K562 (cell line): ENCODE measurements at regions not wholly inside any gene's neighbourhood (a gene's known extent, or its start where the extent isn't known, plus 50 kb on each side); places are given as distances from the start of the nearest gene placed in this dataset.

Source experiments
- ATAC-seq: fragments of 200-7000 bp; cut with Tn5 transposase; 3 replicates; pipeline ENCODE4 v1.9.1; 2020; ENCODE audit warnings: moderate library complexity
- BruUV-seq: library from RNA; stranded (reverse); fragments of 400-500 nt; replicated peaks from 2 replicates; lab custom pipeline; 2021; lab: Mats Ljungman, UMichigan
- CTCF ChIA-PET: fragments of 300-600 bp; formaldehyde crosslinking; extraction: SDS; loops from one replicate; lab custom pipeline; 2021; ENCODE audit warnings: low intra/inter-chr PET ratio; lab: Yijun Ruan, JAX
- POLR2A ChIA-PET: fragments of 300-600, 350-650 bp; sonication (Branson Sonifier 250); formaldehyde crosslinking; extraction: SDS; loops from one replicate; lab custom pipeline; 2021; ENCODE audit warnings: antibody characterized with exemption, inconsistent platforms; lab: Yijun Ruan, JAX
- DNase-seq, 4 experiments: peaks; one replicate each; pipeline versions ENCODE4 v3.0.0 to v3.0.0-alpha.2; 2011 to 2018; ENCODE audit warnings: low spot score in 3 of 4, mixed read lengths in 3 of 4; ENCODE audit errors: extremely low read depth in 1 of 4
- FAIRE-seq: peaks from 2 replicates; lab custom pipeline; 2011; peaks lifted over from hg19 to GRCh38; lab: Jason Lieb, UNC
- H2AFZ ChIP-seq: 2 replicates; pipeline ENCODE4 v1.6.0; 2011; ENCODE audit warnings: low read depth, low read length, control low read depth, inconsistent platforms
- H3K27ac ChIP-seq: fragments of 200-600 bp; 3 replicates; pipeline ENCODE4 v1.8.0; 2011; ENCODE audit warnings: low read depth, mild to moderate bottlenecking, control low read depth, inconsistent platforms, low read length, moderate library complexity, mixed read lengths; ENCODE audit errors: extremely low read depth
- H3K27me3 ChIP-seq, 2 experiments: fragments of 300-600 bp in 1 of 2; 2 replicates in 1 of 2; 3 replicates in 1 of 2; pipeline versions ENCODE4 v1.6.0 to v1.8.0; 2011; ENCODE audit warnings: inconsistent platforms in 2 of 2, low read length in 2 of 2, mild to moderate bottlenecking in 1 of 2, mixed read lengths in 1 of 2, moderate library complexity in 1 of 2; ENCODE audit not compliant: control insufficient read depth in 2 of 2, insufficient read depth in 2 of 2
- H3K36me3 ChIP-seq: fragments of 300-600 bp; 3 replicates; pipeline ENCODE4 v1.8.0; 2011; ENCODE audit warnings: mild to moderate bottlenecking, low read length, inconsistent platforms; ENCODE audit not compliant: control insufficient read depth, insufficient read depth
- H3K4me1 ChIP-seq, 2 experiments: fragments of 200-600 bp in 1 of 2; replicated peaks in 1 of 2; 2 replicates in 1 of 2; 3 replicates in 1 of 2; pipeline versions ENCODE4 v1.5.1 to v1.8.0; 2011; ENCODE audit warnings: inconsistent platforms in 2 of 2, low read length in 2 of 2, mild to moderate bottlenecking in 1 of 2, mixed read lengths in 1 of 2, moderate library complexity in 1 of 2; ENCODE audit not compliant: control insufficient read depth in 2 of 2, insufficient read depth in 2 of 2
- H3K4me2 ChIP-seq: 2 replicates; pipeline ENCODE4 v1.6.1; 2011; ENCODE audit warnings: low read length, control low read depth, inconsistent platforms, mixed read lengths; ENCODE audit not compliant: insufficient read depth
- H3K4me3 ChIP-seq: fragments of 200-600 bp; sonication (generic), shearing (Covaris generic); 2 replicates; pipeline ENCODE4 v1.5.1; 2016; ENCODE audit warnings: control low read depth, inconsistent platforms
- H3K79me2 ChIP-seq: fragments of 200-600 bp; 3 replicates; pipeline ENCODE4 v1.8.0; 2011; ENCODE audit warnings: low read length, inconsistent platforms; ENCODE audit not compliant: control insufficient read depth, insufficient read depth
- H3K9ac ChIP-seq, 2 experiments: 2 replicates each; pipeline versions ENCODE4 v1.6.0 to v1.6.1; 2011; ENCODE audit warnings: low read depth in 2 of 2, low read length in 2 of 2, control low read depth in 1 of 2, inconsistent platforms in 1 of 2, mild to moderate bottlenecking in 1 of 2, mixed read lengths in 1 of 2; ENCODE audit not compliant: insufficient read depth in 1 of 2
- H3K9me1 ChIP-seq: one replicate; pipeline ENCODE4 v1.6.0; 2011; ENCODE audit warnings: inconsistent platforms, mild to moderate bottlenecking, low read length, moderate library complexity; ENCODE audit not compliant: control insufficient read depth, insufficient read depth
- H3K9me3 ChIP-seq: replicated peaks from 2 replicates; pipeline ENCODE4 v1.5.1; 2011; ENCODE audit warnings: low read depth, low read length, inconsistent platforms; ENCODE audit not compliant: control insufficient read depth, insufficient read depth
- H4K20me1 ChIP-seq: replicated peaks from 2 replicates; pipeline ENCODE4 v1.6.1; 2011; ENCODE audit warnings: low read length, inconsistent platforms, mixed read lengths; ENCODE audit not compliant: control insufficient read depth, insufficient read depth
- DMBX1 ChIP-seq: fragments of 250-450 bp; sonication (Bioruptor Pico); IDR thresholded peaks from 2 replicates; pipeline ENCODE4 v1.8.0; 2022; ENCODE audit warnings: inconsistent platforms, mild to moderate bottlenecking, moderate library complexity, borderline replicate concordance
- ETS2 ChIP-seq: IDR thresholded peaks from 2 replicates; pipeline ENCODE4 v1.6.1; 2016; ENCODE audit warnings: borderline replicate concordance, missing genetic modification characterization, mild to moderate bottlenecking, moderate library complexity, missing compliant biosample characterization; ENCODE audit not compliant: poor library complexity, severe bottlenecking
- IFI16 ChIP-seq: fragments of 250-450 bp; sonication (Bioruptor Pico); IDR thresholded peaks from 2 replicates; pipeline ENCODE4 v2.1.2; 2022; ENCODE audit warnings: mild to moderate bottlenecking, inconsistent platforms
- ILK ChIP-seq: fragments of 450-650 bp; IDR thresholded peaks from 2 replicates; pipeline ENCODE4 v1.6.1; 2016; ENCODE audit warnings: missing genetic modification characterization, low read depth, mild to moderate bottlenecking, missing compliant biosample characterization, moderate library complexity, borderline replicate concordance
- MBD1 ChIP-seq: fragments of 250-450 bp; sonication (Bioruptor Pico); IDR thresholded peaks from 2 replicates; pipeline ENCODE4 v1.8.0; 2022; ENCODE audit warnings: inconsistent platforms
- MED1 ChIP-seq: sonication (generic); formaldehyde crosslinking; IDR thresholded peaks from 2 replicates; pipeline ENCODE4 v1.8.1; 2023; ENCODE audit warnings: missing genetic modification reagents, borderline replicate concordance
- NBN ChIP-seq: fragments of 450-650 bp; IDR thresholded peaks from 2 replicates; pipeline ENCODE4 v1.6.1; 2016; ENCODE audit warnings: low read depth, mild to moderate bottlenecking
- NFXL1 ChIP-seq: fragments of 450-650 bp; formaldehyde crosslinking; IDR thresholded peaks from 2 replicates; pipeline ENCODE4 v1.4.0; 2021; ENCODE audit warnings: mild to moderate bottlenecking
- NR2C1 ChIP-seq, 2 experiments: fragments of 450-650 bp; IDR thresholded peaks; 2 replicates each; pipeline ENCODE4 v1.6.1; 2017; ENCODE audit warnings: mild to moderate bottlenecking in 2 of 2, antibody characterized with exemption in 1 of 2, inconsistent platforms in 1 of 2, missing compliant biosample characterization in 1 of 2, missing genetic modification characterization in 1 of 2
- POLR2B ChIP-seq: fragments of 450-650 bp; IDR thresholded peaks from 2 replicates; pipeline ENCODE4 v1.6.1; 2018; ENCODE audit warnings: low read depth; ENCODE audit not compliant: partially characterized antibody
- RBBP5 ChIP-seq: fragments of 200-600 bp; sonication (generic); IDR thresholded peaks from 2 replicates; pipeline ENCODE4 v1.6.1; 2012; ENCODE audit warnings: borderline replicate concordance, mild to moderate bottlenecking, low read length, control low read depth, inconsistent platforms; ENCODE audit not compliant: insufficient read depth, poor library complexity, severe bottlenecking
- STAT5A ChIP-seq: IDR thresholded peaks from 2 replicates; pipeline ENCODE4 v1.6.1; 2012; ENCODE audit warnings: low read length, inconsistent platforms, borderline replicate concordance
- ZC3H8 ChIP-seq: fragments of 450-650 bp; IDR thresholded peaks from 2 replicates; pipeline ENCODE4 v1.6.1; 2017
- ZNF212 ChIP-seq: fragments of 450-650 bp; formaldehyde crosslinking; IDR thresholded peaks from 2 replicates; pipeline ENCODE4 v1.4.0; 2020; ENCODE audit warnings: mild to moderate bottlenecking
- ZNF347 ChIP-seq: fragments of 450-650 bp; formaldehyde crosslinking; IDR thresholded peaks from 2 replicates; pipeline ENCODE4 v1.4.0; 2020; ENCODE audit warnings: low read depth, mild to moderate bottlenecking, moderate library complexity
- ZNF444 ChIP-seq: fragments of 250-450 bp; sonication (Bioruptor Pico); IDR thresholded peaks from 2 replicates; pipeline ENCODE4 v1.4.0; 2020; ENCODE audit warnings: mild to moderate bottlenecking, moderate library complexity
- WGBS: fragments of 100-300 bp; shearing (Covaris generic); methylation state at CpG from one replicate; pipeline ENCODE4 v1.1.6; 2016; ENCODE audit warnings: low coverage, mixed read lengths; ENCODE audit not compliant: insufficient coverage; ENCODE audit errors: missing lambda C conversion rate; 5-methylcytosine and 5-hydroxymethylcytosine counted together
- in situ Hi-C: fragments of 300-500 bp; cut with MboI; formaldehyde crosslinking; loops from 4 replicates; pipeline ENCODE4 v1.15.0; 2018; ENCODE audit warnings: inconsistent platforms, mixed read lengths
- intact Hi-C: fragments of 100-400 bp; cut with micrococcal nuclease; formaldehyde crosslinking; loops from 2 replicates; pipeline ENCODE4 v1.14.2; 2022

- ATAC-seq (no peak), DNase-seq (no peak), FAIRE-seq (no peak)
- in situ Hi-C loops (no loop called here), intact Hi-C loops (no loop called here)
- H3K79me2 ChIP-seq, result no peaks in the 10 kb centered on the region
- no peaks in the 10 kb centered on the region for H3K36me3 ChIP-seq
- H3K9me3 ChIP-seq, result no peaks in the 10 kb centered on the region
- ChIA-PET CTCF (no interaction called here), POLR2A (no interaction called here)
- no peak for TF ChIP-seq RBBP5
- TF ChIP-seq MBD1 (CRISPR knock-in tag), result no peak
- TF ChIP-seq NFXL1, result no peak
- TF ChIP-seq ZC3H8, result no peak
- no peak for TF ChIP-seq IFI16
- TF ChIP-seq DMBX1 (CRISPR knock-in tag), result no peak
- no peak for TF ChIP-seq ZNF444 (CRISPR knock-in tag)
- TF ChIP-seq NBN, result no peak
- TF ChIP-seq ILK (tag), result no peak
- no peak for TF ChIP-seq POLR2B
- TF ChIP-seq MED1 (CRISPR knock-in tag), result no peak
- TF ChIP-seq ETS2 (tag), result no peak
- no peak for TF ChIP-seq ZNF347 (CRISPR knock-in tag)
- TF ChIP-seq ZNF212, result no peak
- TF ChIP-seq STAT5A, result no peak
- no peak for TF ChIP-seq NR2C1 (IDR thresholded peaks at IDR 0.05)
- no peak for TF ChIP-seq NR2C1 (tag; IDR thresholded peaks at IDR 0.05)
- H3K4me2 ChIP-seq, result no peak overlapping the region
- H3K9ac ChIP-seq, result no peak overlapping the region
- 2% methylated on average over 5 of the region's 5 CpGs for WGBS
- H4K20me1 ChIP-seq, result no peaks in the 10 kb centered on the region
- BruUV-seq, result no TSS peak
- H2AFZ ChIP-seq, result no peak overlapping the region
- no peak overlapping the region for H3K4me3 ChIP-seq
- H3K4me1 ChIP-seq, result no peaks in the 10 kb centered on the region
- H3K27ac ChIP-seq, result no peak overlapping the region
- no peaks in the 10 kb centered on the region for H3K27me3 ChIP-seq
- no peaks in the 10 kb centered on the region for H3K9me1 ChIP-seq
Measured at GRCh38 chr12:127670294-127670693, 596.7 kb upstream of the TMEM132C start.
